SK-N-SH (cell line): ENCODE measurements at regions not wholly inside any gene's neighbourhood (a gene's known extent, or its start where the extent isn't known, plus 50 kb on each side); places are given as distances from the start of the nearest gene placed in this dataset.
A peak's percentile ranks its signal among the peaks of the same experiment; 100 is the strongest.

Experiments
- CTCF ChIA-PET: fragments of 300-600, 350-600 bp; formaldehyde crosslinking; extraction: SDS; loops from one replicate; lab custom pipeline; 2021; lab: Yijun Ruan, JAX
- POLR2A ChIA-PET: fragments of 350-600 bp; sonication (Branson Sonifier 250); formaldehyde crosslinking; extraction: SDS; loops from one replicate; lab custom pipeline; 2020; ENCODE audit warnings: antibody characterized with exemption, inconsistent platforms; lab: Yijun Ruan, JAX
- DNase-seq: peaks from one replicate; pipeline ENCODE4 v3.0.0; 2012
- H2AFZ ChIP-seq: fragments of 200-600 bp; sonication (generic); 2 replicates; pipeline ENCODE4 v1.8.1; 2016; ENCODE audit warnings: antibody characterized with exemption, mild to moderate bottlenecking, low read depth
- H3F3A ChIP-seq: fragments of 200-600 bp; sonication (generic); replicated peaks from 2 replicates; pipeline ENCODE3; 2016; ENCODE audit warnings: antibody characterized with exemption, mild to moderate bottlenecking; ENCODE audit not compliant: insufficient read depth
- H3K27ac ChIP-seq, 2 experiments: fragments of 200-500 bp in 1 of 2; fragments of 200-600 bp in 1 of 2; sonication (Bioruptor generic) in 1 of 2; sonication (generic), shearing (Covaris generic) in 1 of 2; 2 replicates each; pipeline versions ENCODE4 v1.5.1 to v1.6.1; 2014 to 2016; ENCODE audit warnings: low read depth in 2 of 2, inconsistent platforms in 1 of 2, low read length in 1 of 2, mild to moderate bottlenecking in 1 of 2, mixed read lengths in 1 of 2
- H3K27me3 ChIP-seq: fragments of 200-600 bp; sonication (generic), shearing (Covaris generic); 2 replicates; pipeline ENCODE4 v1.6.1; 2016; ENCODE audit warnings: mixed run types; ENCODE audit not compliant: insufficient read depth
- H3K36me3 ChIP-seq, 2 experiments: fragments of 200-500 bp in 1 of 2; fragments of 200-600 bp in 1 of 2; sonication (Bioruptor generic) in 1 of 2; sonication (generic) in 1 of 2; replicated peaks in 1 of 2; 2 replicates each; pipeline versions ENCODE3 to v1.5.1; 2014 to 2016; ENCODE audit warnings: low read length in 1 of 2, mild to moderate bottlenecking in 1 of 2; ENCODE audit not compliant: insufficient read depth in 2 of 2, control insufficient read depth in 1 of 2
- H3K4me1 ChIP-seq, 2 experiments: fragments of 200-500 bp in 1 of 2; fragments of 200-600 bp in 1 of 2; sonication (Bioruptor generic) in 1 of 2; sonication (generic), shearing (Covaris generic) in 1 of 2; 2 replicates each; pipeline versions ENCODE4 v1.5.1 to v1.6.1; 2014 to 2016; ENCODE audit warnings: low read depth in 1 of 2, low read length in 1 of 2, mixed run types in 1 of 2; ENCODE audit not compliant: insufficient read depth in 2 of 2, control insufficient read depth in 1 of 2
- H3K4me2 ChIP-seq: fragments of 200-600 bp; sonication (generic), shearing (Covaris generic); 2 replicates; pipeline ENCODE4 v1.6.1; 2017; ENCODE audit warnings: mixed run types
- H3K4me3 ChIP-seq, 2 experiments: fragments of 200-500 bp in 1 of 2; fragments of 200-600 bp in 1 of 2; sonication (Bioruptor generic) in 1 of 2; sonication (generic), shearing (Covaris generic) in 1 of 2; 2 replicates each; pipeline versions ENCODE4 v1.5.1 to v1.8.1; 2014 to 2016; ENCODE audit warnings: low read depth in 2 of 2, inconsistent platforms in 1 of 2, low read length in 1 of 2, mild to moderate bottlenecking in 1 of 2, mixed read lengths in 1 of 2, moderate library complexity in 1 of 2
- H3K79me2 ChIP-seq: fragments of 200-600 bp; sonication (generic); 2 replicates; pipeline ENCODE4 v1.8.1; 2017; ENCODE audit warnings: mild to moderate bottlenecking; ENCODE audit not compliant: insufficient read depth
- H3K9ac ChIP-seq: fragments of 200-600 bp; sonication (generic); 2 replicates; pipeline ENCODE4 v1.6.1; 2017; ENCODE audit warnings: mixed run types
- H3K9me2 ChIP-seq: fragments of 200-600 bp; sonication (generic); 2 replicates; pipeline ENCODE4 v1.6.1; 2017; ENCODE audit warnings: mixed run types
- H3K9me3 ChIP-seq: fragments of 200-600 bp; sonication (generic); 2 replicates; pipeline ENCODE4 v1.6.1; 2017; ENCODE audit warnings: mixed run types, mild to moderate bottlenecking, moderate library complexity
- H4K20me1 ChIP-seq: fragments of 200-600 bp; sonication (generic); 2 replicates; pipeline ENCODE4 v1.6.1; 2017; ENCODE audit warnings: mild to moderate bottlenecking, mixed run types; ENCODE audit not compliant: insufficient read depth
- CTCF ChIP-seq: fragments of 200-600 bp; sonication (generic); IDR thresholded peaks from 2 replicates; pipeline ENCODE4 v1.6.1; 2017; ENCODE audit warnings: antibody characterized with exemption, mild to moderate bottlenecking, moderate library complexity
- FOSL2 ChIP-seq: IDR thresholded peaks from 2 replicates; pipeline ENCODE4 v1.4.0; 2012; ENCODE audit warnings: low read depth, mild to moderate bottlenecking, moderate library complexity, borderline replicate concordance
- FOXJ3 ChIP-seq: sonication (generic); formaldehyde crosslinking; IDR thresholded peaks from 2 replicates; pipeline ENCODE4 v1.5.1; 2020; ENCODE audit warnings: mild to moderate bottlenecking, missing genetic modification reagents
- GATA2 ChIP-seq: sonication (generic); formaldehyde crosslinking; IDR thresholded peaks from 2 replicates; pipeline ENCODE4 v1.5.0; 2020; ENCODE audit warnings: mild to moderate bottlenecking, missing genetic modification reagents
- MEF2A ChIP-seq: IDR thresholded peaks from 2 replicates; pipeline ENCODE4 v1.4.0; 2012; ENCODE audit warnings: low read depth, borderline replicate concordance
- MXI1 ChIP-seq: IDR thresholded peaks from 2 replicates; pipeline ENCODE4 v1.6.1; 2012; ENCODE audit warnings: mild to moderate bottlenecking, low read depth, low read length, improper control_type of control experiment
- NFIC ChIP-seq: IDR thresholded peaks from 2 replicates; pipeline ENCODE4 v1.4.0; 2012; ENCODE audit warnings: borderline replicate concordance
- NRF1 ChIP-seq: IDR thresholded peaks from 2 replicates; pipeline ENCODE4 v1.6.1; 2012; ENCODE audit warnings: low read depth, mild to moderate bottlenecking, low read length
- POLR2AphosphoS5 ChIP-seq: IDR thresholded peaks from 2 replicates; pipeline ENCODE4 v1.6.1; 2012; ENCODE audit warnings: low read depth, low read length
- RCOR1 ChIP-seq: fragments of 150-350 bp; IDR thresholded peaks from 2 replicates; pipeline ENCODE4 v1.6.1; 2017; ENCODE audit warnings: antibody characterized with exemption, low read length
- RXRA ChIP-seq: IDR thresholded peaks from 2 replicates; pipeline ENCODE4 v1.4.0; 2012; ENCODE audit warnings: low read depth, mild to moderate bottlenecking, borderline replicate concordance
- TCF12 ChIP-seq: IDR thresholded peaks from 2 replicates; pipeline ENCODE4 v1.4.0; 2012
- YY1 ChIP-seq: IDR thresholded peaks from 2 replicates; pipeline ENCODE4 v1.4.0; 2012; ENCODE audit warnings: low read depth, mild to moderate bottlenecking
- WGBS: methylation state at CpG from one replicate; pipeline ENCODE4 v1.1.6; 2017; ENCODE audit warnings: low lambda C conversion rate; 5-methylcytosine and 5-hydroxymethylcytosine counted together
- TF ChIP-seq, protein P1 (sequence below): fragments of 150-350 bp; IDR thresholded peaks from 2 replicates; pipeline ENCODE4 v1.6.1; 2017; ENCODE audit warnings: antibody characterized with exemption, low read length, low read depth, borderline replicate concordance
- TF ChIP-seq, protein P2 (sequence below): IDR thresholded peaks from 2 replicates; pipeline ENCODE4 v1.4.0; 2012; ENCODE audit warnings: low read depth, borderline replicate concordance

GRCh38 chr20:25987073-25987927 lies 290.6 kb upstream of the ZNF337 start:
- Histone ChIP-seq H3K79me2 (no peaks in the 10 kb centered on the region), H3K9me3 (no peaks in the 10 kb centered on the region), H2AFZ (peak overlapping the region; percentile 51; the same call in 1 of the 2 replicates), H3K4me2 (peak overlapping the region; percentile 47; the same call in 1 of the 2 replicates), H3K27me3 (no peaks in the 10 kb centered on the region), H3K27ac (no peak overlapping the region), H3K9ac (no peak overlapping the region), H3K4me3 (peak overlapping the region in 1 of 2 experiments; percentile 39; a peak in 2 of 4 replicates), H3K4me1 (peaks cover 0 to 8% of the 10 kb centered on the region in 2 experiments; a peak in 1 of 4 replicates), H3F3A (no peaks in the 10 kb centered on the region), H4K20me1 (no peaks in the 10 kb centered on the region), H3K9me2 (no peaks in the 10 kb centered on the region), H3K36me3 (no peaks in the 10 kb centered on the region)
- CTCF ChIA-PET, result interaction anchor here (1.4 kb wide), 1 partner anchor 18 kb away, joined by 4 read pairs; no protein-coding TSS in a partner anchor
- POLR2A ChIA-PET, result no interaction called here
- WGBS, result 32% methylated on average over 17 of the region's 46 CpGs
- TF ChIP-seq POLR2AphosphoS5 (no peak), FOSL2 (no peak), GATA2 (CRISPR knock-in tag) (no peak), NFIC (no peak), RCOR1 (no peak), CTCF (peak; percentile 37; the same call in 1 of the 2 replicates), NRF1 (peak; percentile 67), YY1 (no peak), RXRA (no peak), TCF12 (no peak)
- TF ChIP-seq, protein P1, sequence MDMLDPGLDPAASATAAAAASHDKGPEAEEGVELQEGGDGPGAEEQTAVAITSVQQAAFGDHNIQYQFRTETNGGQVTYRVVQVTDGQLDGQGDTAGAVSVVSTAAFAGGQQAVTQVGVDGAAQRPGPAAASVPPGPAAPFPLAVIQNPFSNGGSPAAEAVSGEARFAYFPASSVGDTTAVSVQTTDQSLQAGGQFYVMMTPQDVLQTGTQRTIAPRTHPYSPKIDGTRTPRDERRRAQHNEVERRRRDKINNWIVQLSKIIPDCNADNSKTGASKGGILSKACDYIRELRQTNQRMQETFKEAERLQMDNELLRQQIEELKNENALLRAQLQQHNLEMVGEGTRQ, result no peak
- TF ChIP-seq, protein P2, sequence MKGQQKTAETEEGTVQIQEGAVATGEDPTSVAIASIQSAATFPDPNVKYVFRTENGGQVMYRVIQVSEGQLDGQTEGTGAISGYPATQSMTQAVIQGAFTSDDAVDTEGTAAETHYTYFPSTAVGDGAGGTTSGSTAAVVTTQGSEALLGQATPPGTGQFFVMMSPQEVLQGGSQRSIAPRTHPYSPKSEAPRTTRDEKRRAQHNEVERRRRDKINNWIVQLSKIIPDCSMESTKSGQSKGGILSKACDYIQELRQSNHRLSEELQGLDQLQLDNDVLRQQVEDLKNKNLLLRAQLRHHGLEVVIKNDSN, result no peak
- peak; percentile 74 for DNase-seq

GRCh38 chr20:25985597-25985996 lies 288.9 kb upstream of the ZNF337 start:
- H4K20me1 ChIP-seq, result no peaks in the 10 kb centered on the region
- no peak overlapping the region for H3K4me3 ChIP-seq
- no peaks in the 10 kb centered on the region for H3F3A ChIP-seq
- H3K9me3 ChIP-seq, result no peaks in the 10 kb centered on the region
- no peak overlapping the region for H3K4me2 ChIP-seq
- H3K79me2 ChIP-seq, result no peaks in the 10 kb centered on the region
- 79% methylated on average over 15 of the region's 15 CpGs for WGBS
- H3K27me3 ChIP-seq, result no peaks in the 10 kb centered on the region
- no peaks in the 10 kb centered on the region for H3K36me3 ChIP-seq
- no peak overlapping the region for H2AFZ ChIP-seq
- TF ChIP-seq MXI1 (no peak), CTCF (no peak), FOXJ3 (no peak), MEF2A (no peak)
- POLR2A ChIA-PET, result no interaction called here
- H3K9me2 ChIP-seq, result no peaks in the 10 kb centered on the region
- DNase-seq, result no peak
- no peak overlapping the region for H3K9ac ChIP-seq
- peaks cover 0 to 8% of the 10 kb centered on the region in 2 experiments; a peak in 1 of 4 replicates for H3K4me1 ChIP-seq
- CTCF ChIA-PET, result interaction anchor here (1.4 kb wide), 1 partner anchor 16 kb away, joined by 4 read pairs; no protein-coding TSS in a partner anchor
- H3K27ac ChIP-seq, result no peak overlapping the region
